HL-60 (cell line): ENCODE measurements at regions not wholly inside any gene's neighbourhood (a gene's known extent, or its start where the extent isn't known, plus 50 kb on each side); places are given as distances from the start of the nearest gene placed in this dataset.

Source experiments
- DNase-seq, 2 experiments: peaks; one replicate each; pipeline ENCODE4 v3.0.0-alpha.2; 2010 to 2020; ENCODE audit warnings: low read depth in 1 of 2, low spot score in 1 of 2
- H3K27ac ChIP-seq: fragments of 250-450 bp; sonication (Bioruptor Pico); replicated peaks from 2 replicates; pipeline ENCODE4 v1.5.1; 2020; ENCODE audit warnings: mild to moderate bottlenecking, moderate library complexity
- H3K27me3 ChIP-seq: fragments of 250-450 bp; sonication (Bioruptor Pico); 2 replicates; pipeline ENCODE4 v1.5.1; 2021; ENCODE audit warnings: mild to moderate bottlenecking, moderate library complexity; ENCODE audit not compliant: insufficient read depth, poor library complexity, severe bottlenecking
- H3K4me3 ChIP-seq: replicated peaks from 2 replicates; pipeline ENCODE4 v1.5.1; 2011; ENCODE audit warnings: mild to moderate bottlenecking, control low read depth, low read length; ENCODE audit not compliant: insufficient read depth
- GABPA ChIP-seq: IDR thresholded peaks from 2 replicates; pipeline ENCODE4 v1.6.1; 2012; ENCODE audit warnings: low read depth
- POLR2AphosphoS5 ChIP-seq: IDR thresholded peaks from 2 replicates; pipeline ENCODE4 v1.6.1; 2012; ENCODE audit warnings: low read depth
- SPI1 ChIP-seq: IDR thresholded peaks from 2 replicates; pipeline ENCODE4 v1.6.1; 2012; ENCODE audit warnings: low read depth, mild to moderate bottlenecking, borderline replicate concordance
- TF ChIP-seq, protein P1 (sequence below): IDR thresholded peaks from one replicate; pipeline ENCODE4 v1.5.1; 2011; ENCODE audit warnings: low read length, control low read depth, inconsistent platforms; ENCODE audit not compliant: insufficient read depth
- TF ChIP-seq, protein P2 (sequence below): IDR thresholded peaks from 2 replicates; pipeline ENCODE4 v1.6.1; 2012; ENCODE audit warnings: low read depth; ENCODE audit not compliant: insufficient replicate concordance

DNA sequence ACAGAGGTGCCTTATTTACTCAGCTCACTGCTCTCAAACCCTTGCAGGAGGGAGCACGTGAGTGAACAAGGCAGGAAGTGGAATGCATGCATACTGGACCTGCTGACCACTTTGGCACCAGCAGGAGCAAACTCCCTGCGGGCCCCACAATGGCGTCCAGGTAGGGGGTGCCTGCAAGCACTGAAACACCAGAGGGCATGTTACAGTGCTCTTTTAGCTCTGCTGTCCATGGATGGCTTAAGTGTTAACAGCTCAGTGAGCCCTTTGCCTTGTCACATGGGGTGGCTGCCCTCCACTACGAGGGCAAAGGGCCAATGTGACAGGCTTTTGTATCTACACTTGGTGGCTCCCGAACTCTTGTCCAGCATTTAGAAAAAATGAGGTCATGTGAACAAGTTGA, 199.5 kb upstream of the UGT8 start:
- H3K27ac ChIP-seq, result no peak overlapping the region
- no peak overlapping the region for H3K4me3 ChIP-seq
- no peak for DNase-seq
- TF ChIP-seq, protein P1, sequence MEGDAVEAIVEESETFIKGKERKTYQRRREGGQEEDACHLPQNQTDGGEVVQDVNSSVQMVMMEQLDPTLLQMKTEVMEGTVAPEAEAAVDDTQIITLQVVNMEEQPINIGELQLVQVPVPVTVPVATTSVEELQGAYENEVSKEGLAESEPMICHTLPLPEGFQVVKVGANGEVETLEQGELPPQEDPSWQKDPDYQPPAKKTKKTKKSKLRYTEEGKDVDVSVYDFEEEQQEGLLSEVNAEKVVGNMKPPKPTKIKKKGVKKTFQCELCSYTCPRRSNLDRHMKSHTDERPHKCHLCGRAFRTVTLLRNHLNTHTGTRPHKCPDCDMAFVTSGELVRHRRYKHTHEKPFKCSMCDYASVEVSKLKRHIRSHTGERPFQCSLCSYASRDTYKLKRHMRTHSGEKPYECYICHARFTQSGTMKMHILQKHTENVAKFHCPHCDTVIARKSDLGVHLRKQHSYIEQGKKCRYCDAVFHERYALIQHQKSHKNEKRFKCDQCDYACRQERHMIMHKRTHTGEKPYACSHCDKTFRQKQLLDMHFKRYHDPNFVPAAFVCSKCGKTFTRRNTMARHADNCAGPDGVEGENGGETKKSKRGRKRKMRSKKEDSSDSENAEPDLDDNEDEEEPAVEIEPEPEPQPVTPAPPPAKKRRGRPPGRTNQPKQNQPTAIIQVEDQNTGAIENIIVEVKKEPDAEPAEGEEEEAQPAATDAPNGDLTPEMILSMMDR, result no peak
- TF ChIP-seq, protein P2, sequence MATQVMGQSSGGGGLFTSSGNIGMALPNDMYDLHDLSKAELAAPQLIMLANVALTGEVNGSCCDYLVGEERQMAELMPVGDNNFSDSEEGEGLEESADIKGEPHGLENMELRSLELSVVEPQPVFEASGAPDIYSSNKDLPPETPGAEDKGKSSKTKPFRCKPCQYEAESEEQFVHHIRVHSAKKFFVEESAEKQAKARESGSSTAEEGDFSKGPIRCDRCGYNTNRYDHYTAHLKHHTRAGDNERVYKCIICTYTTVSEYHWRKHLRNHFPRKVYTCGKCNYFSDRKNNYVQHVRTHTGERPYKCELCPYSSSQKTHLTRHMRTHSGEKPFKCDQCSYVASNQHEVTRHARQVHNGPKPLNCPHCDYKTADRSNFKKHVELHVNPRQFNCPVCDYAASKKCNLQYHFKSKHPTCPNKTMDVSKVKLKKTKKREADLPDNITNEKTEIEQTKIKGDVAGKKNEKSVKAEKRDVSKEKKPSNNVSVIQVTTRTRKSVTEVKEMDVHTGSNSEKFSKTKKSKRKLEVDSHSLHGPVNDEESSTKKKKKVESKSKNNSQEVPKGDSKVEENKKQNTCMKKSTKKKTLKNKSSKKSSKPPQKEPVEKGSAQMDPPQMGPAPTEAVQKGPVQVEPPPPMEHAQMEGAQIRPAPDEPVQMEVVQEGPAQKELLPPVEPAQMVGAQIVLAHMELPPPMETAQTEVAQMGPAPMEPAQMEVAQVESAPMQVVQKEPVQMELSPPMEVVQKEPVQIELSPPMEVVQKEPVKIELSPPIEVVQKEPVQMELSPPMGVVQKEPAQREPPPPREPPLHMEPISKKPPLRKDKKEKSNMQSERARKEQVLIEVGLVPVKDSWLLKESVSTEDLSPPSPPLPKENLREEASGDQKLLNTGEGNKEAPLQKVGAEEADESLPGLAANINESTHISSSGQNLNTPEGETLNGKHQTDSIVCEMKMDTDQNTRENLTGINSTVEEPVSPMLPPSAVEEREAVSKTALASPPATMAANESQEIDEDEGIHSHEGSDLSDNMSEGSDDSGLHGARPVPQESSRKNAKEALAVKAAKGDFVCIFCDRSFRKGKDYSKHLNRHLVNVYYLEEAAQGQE, result no peak
- no peak for TF ChIP-seq SPI1
- TF ChIP-seq GABPA, result no peak
- no peak for TF ChIP-seq POLR2AphosphoS5
- H3K27me3 ChIP-seq, result no peaks in the 10 kb centered on the region

DNA sequence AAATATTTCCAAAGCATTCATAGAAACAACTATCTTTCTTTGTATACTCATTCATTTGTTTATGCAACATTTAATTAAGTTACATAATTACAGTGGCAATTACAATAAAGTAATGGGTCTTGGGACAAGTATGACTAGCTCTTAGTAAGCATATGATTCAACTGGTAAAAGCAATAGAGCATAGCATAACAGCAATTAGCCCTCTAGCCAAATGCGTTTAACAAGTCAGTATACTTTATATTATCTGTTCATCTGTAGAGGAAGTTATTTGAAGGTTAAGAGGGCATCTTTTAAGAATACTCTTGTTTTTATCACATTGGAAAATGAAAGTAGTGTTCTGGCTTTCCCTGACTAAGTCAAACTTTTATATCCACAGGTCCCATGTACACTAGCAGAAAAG, 198.1 kb upstream of the UGT8 start:
- Histone ChIP-seq H3K27ac (no peak overlapping the region), H3K4me3 (no peak overlapping the region), H3K27me3 (no peaks in the 10 kb centered on the region)
- DNase-seq, result no peak
- TF ChIP-seq POLR2AphosphoS5, result no peak
- TF ChIP-seq GABPA, result no peak
- TF ChIP-seq, protein P1, result no peak
- TF ChIP-seq, protein P2, result no peak
- TF ChIP-seq SPI1, result no peak

DNA sequence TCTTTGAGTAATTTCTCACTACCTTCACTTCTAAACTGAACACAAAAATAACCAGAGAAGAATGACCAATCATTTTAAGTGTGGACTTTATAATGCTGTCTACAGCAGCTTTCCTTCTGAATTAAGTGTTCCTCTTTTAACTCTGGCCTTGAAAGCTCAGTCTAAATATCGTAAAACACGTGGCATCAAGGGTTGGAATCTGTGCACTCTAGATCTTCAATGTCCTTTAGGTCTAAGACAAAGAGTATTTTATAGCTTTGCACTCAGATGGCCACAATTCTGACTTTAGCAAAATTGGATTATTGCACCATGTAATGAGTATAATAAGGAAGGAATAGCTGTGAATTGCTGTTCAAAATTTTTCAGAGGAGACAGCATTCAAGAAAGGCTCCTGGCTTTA, 197.1 kb upstream of the UGT8 start:
- H3K27ac ChIP-seq, result no peak overlapping the region
- H3K27me3 ChIP-seq, result no peaks in the 10 kb centered on the region
- no peak overlapping the region for H3K4me3 ChIP-seq
- TF ChIP-seq GABPA (no peak), POLR2AphosphoS5 (no peak)
- no peak for DNase-seq

- no peak for TF ChIP-seq GABPA
- TF ChIP-seq POLR2AphosphoS5, result no peak
- TF ChIP-seq, protein P2, result no peak
- no peak for TF ChIP-seq SPI1
- TF ChIP-seq, protein P1, result no peak
- Histone ChIP-seq H3K4me3 (no peak overlapping the region), H3K27me3 (no peaks in the 10 kb centered on the region), H3K27ac (no peak overlapping the region)
- DNase-seq, result no peak
Observed at GRCh38 chr4:114417214-114417613, 181.4 kb upstream of the UGT8 start.
